HK-2 (cell line): ENCODE measurements at regions not wholly inside any gene's neighbourhood (a gene's known extent, or its start where the extent isn't known, plus 50 kb on each side); places are given as distances from the start of the nearest gene placed in this dataset.
"Not testable (repeated sequence)": the region's sequence is repeated elsewhere in the genome, so short reads cannot be mapped to it uniquely, and the experiment has no call there.

Source experiments
- DNase-seq: peaks from one replicate; pipeline ENCODE4 v3.0.0-alpha.2; 2018; ENCODE audit not compliant: unreplicated experiment

DNA sequence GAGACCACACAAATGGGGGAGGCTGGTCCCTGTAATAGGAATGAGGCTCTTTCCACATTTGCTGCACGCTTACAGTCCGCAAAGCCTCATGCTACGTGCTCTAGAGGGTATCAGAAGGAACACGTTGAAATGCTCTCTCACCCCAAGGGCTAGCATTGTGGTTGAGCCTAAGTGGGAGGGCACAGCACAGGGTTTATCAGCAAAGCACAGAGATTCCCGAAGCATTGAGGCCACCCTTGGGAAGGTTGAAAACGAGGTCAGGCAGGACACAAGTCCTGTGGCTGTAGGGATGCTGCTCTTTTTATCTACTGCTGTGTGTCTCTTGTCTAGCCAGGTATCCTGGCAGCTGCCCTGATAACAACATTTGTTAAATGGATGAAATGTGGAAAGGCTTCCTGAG lies 378.3 kb downstream of the EN1 start:
- DNase-seq = no peak

DNA sequence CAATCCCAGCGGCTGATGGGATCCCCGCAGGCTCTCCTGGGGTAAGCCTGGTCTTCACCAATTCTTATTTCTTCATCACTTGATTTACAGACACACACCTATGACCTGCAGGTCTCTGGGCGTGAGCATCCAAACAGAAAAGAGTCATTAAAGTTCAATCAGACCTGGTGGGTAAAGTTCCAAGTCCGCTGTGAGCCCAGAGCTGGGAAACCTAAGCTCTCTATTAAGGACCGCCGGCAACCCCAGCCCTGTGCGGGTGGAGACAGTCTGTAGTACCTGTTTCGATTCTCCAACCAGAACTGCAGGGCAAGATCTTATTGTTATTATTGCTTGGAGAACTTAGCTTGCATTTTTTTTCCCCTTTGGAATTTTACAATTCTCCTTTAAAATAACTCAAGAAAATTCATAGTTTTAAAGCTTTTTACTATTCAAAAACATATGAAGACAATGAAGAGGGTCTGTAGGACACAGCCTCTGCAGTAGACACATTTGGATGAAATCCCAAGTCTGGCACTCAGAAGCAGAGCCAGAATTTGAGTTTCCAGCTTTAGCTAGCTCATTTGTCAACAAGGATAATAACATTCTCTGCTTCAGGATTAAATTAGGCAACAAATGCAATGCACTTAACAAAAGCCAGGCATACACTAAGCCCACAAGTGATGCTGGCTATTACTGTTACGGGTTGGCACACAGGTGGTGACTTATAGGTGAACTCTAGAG lies 376.4 kb downstream of the INSIG2 start:
- no peak for DNase-seq

DNA sequence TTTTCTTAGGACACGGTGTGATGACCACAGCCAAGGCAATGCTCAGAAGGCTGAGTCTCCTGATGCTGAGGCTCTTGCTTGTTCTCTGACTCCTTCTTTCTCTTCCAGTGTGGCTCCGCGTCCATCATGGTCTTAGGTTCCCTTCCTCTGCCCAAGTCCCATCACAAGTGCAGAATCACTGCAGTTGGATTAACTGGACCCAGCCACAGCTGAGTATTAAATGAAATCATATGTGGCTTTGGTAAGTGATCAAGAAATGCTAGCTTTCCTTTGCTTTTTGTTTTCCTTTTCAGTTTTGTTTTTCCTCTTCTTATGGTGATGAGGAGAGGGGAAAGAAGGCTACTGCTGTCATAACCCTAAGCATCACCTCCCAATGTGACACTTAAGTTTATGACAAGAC lies 375.8 kb downstream of the INSIG2 start:
- DNase-seq = no peak

DNA sequence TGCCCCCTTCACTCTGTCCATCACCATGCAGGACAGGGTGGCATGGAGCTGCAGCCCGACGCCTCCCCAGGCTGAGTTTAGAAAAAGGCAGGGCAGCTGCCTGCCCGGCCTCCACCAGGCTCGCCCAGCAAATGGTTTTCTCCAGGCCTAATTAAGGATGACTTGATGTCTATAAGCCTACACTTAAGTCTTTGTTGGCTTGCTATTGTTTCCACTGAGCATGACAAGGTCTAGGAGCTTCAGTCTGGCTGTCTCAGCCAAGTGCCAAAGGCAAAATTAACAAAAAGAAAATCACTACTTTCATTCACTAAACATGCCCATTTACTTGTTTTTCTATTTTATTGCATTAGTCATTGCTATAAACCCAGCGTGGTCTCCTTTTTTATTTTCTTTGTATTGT lies 372.2 kb downstream of the INSIG2 start:
- DNase-seq = no peak

GRCh38 chr2:118459426-118459825 lies 371.2 kb downstream of the INSIG2 start:
- no peak for DNase-seq

- no peak for DNase-seq
These were observed 369.7 kb downstream of the INSIG2 start for GRCh38 chr2:118457951-118458350.

- DNase-seq = no peak
These were observed 361.1 kb downstream of the INSIG2 start for GRCh38 chr2:118449401-118449800.

DNA sequence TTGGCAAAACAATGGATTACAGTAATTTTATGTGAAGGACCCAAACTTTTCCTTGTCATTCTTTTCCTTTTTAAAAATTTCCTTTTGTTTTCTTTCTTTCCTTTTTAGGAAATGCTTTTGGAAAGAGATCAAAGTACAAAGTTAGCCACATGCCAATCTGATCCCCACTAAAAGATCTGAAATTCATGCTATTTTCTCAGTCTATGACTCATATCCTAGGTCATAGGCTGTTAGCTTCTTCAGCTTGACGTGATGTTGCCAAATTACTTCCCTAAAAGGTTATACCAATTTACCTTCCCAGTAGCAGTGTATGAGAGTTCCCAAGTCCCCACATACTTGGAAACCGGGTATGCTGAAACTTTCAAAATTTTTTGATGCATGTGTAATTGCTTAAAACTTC lies 355.3 kb downstream of the INSIG2 start:
- no peak for DNase-seq

DNA sequence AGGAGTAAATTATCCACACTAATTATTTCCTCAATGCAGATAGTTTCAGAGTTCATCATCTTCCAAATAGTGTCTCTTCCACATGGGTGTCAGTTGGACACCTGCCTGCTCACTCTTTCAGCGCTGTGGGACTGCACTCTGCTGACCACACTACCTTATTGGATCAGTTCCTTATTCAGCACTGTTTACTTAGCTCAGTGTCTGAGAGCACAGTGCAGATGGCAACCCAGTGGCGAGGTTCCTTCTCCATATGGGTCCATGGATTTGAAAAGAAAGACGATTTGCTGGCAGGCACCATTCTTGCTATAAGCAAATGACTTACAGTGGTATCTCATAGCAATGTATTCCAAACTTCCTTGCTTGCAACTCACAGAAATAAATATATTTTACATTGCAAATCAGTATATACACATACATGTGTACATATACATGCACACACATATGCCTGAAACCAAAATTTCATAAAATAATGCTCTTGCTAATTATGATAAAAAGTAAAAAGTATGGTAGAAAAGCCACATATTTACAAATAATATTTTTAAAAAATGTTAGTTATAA lies 354.8 kb downstream of the INSIG2 start:
- no peak for DNase-seq

- no peak for DNase-seq
These were observed 353.8 kb downstream of the INSIG2 start for GRCh38 chr2:118442046-118442445.

- no peak for DNase-seq
These were observed 352.3 kb downstream of the INSIG2 start for GRCh38 chr2:118440404-118441098.

DNA sequence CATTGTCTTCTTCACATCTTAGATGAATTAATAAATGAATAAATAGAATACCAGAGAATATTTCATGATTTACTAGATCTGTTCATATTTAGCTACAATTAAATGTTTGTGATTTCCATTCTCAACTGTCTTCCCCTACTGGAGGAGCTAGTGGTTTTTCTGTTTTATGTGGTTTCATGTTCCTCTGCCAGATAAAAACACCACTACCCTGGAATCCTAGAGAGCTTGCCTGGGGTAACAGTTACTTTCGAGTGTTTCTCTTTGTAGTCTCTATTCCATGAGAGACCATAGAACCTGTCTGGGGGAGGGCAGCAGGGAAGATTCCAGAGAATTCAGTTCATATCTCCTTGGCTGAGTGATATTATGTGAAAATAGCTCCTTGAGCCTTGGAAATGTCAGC lies 349.2 kb downstream of the INSIG2 start:
- DNase-seq = no peak

GRCh38 chr2:118431997-118432396 lies 343.7 kb downstream of the INSIG2 start:
- DNase-seq = no peak

GRCh38 chr2:118431586-118431985 lies 343.3 kb downstream of the INSIG2 start:
- DNase-seq = no peak

DNA sequence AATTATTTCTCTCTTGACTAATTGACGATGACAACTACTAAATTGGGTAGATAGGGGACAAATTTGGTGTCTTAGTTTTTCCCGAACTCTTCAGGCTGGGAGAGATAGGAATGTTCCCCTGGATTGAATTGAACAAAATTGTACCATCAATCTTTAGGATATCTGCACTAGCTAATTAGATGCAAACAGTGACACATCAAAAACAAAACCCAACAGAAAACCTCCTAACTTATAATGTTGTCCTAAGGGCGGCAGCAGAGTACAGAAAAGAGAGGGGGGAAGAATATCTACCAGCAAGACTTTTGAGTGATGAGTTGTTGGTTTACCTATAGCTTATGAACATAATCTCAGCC lies 342.9 kb downstream of the INSIG2 start:
- DNase-seq = no peak

DNA sequence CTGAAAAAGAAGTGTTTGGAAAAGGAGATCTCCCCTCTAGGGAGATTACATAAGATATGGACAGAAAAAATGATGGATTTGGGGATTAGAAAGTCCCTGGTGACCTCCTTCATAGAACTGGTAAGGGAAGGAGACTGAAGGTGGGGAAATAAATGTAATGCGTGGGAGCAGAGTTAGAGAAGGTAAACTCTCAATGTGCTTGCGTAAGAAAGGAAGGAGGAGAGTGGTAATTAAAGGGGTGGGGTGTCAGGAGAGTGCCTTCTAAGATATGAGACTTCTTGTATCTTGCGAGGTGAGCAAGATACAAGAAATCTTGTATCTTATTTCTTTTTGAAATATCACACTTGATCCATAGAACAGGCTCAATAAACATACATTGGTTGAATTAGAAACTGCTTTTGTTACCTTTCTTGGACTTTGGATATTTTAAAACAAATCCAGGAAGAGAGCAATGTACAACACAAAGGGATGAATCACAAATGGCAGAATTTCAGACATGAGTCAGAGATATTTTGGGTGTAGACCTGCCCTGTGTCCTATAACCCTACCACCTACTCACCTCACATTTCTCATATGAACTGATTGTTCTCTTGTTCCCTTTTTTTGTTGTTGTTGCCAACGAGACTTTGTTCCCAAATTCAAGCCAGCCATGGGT lies 342.4 kb downstream of the INSIG2 start:
- DNase-seq = no peak

- DNase-seq = no peak
These were observed 336.9 kb downstream of the INSIG2 start for GRCh38 chr2:118425191-118425590.

DNA sequence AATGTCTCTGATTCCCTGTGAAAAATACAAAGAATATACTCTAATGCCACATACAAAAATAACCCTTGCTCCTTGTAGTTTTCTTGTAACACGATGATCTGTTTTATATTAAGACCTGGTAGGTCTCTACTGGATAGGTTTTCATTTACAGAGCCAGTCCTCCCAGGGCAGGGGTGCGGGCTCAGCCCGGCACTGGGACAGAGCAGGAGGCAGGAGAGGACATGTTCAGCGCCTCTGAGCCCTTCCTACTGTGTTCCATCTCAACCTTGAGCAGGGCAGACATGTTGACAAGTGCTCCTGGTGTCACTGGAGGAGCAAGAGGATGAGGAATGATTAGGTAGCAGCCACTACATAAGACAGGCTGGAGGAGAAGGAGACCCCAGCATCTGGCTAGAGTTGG lies 335.5 kb downstream of the INSIG2 start:
- DNase-seq = no peak

GRCh38 chr2:118421648-118422047 lies 333.4 kb downstream of the INSIG2 start:
- no peak for DNase-seq

DNA sequence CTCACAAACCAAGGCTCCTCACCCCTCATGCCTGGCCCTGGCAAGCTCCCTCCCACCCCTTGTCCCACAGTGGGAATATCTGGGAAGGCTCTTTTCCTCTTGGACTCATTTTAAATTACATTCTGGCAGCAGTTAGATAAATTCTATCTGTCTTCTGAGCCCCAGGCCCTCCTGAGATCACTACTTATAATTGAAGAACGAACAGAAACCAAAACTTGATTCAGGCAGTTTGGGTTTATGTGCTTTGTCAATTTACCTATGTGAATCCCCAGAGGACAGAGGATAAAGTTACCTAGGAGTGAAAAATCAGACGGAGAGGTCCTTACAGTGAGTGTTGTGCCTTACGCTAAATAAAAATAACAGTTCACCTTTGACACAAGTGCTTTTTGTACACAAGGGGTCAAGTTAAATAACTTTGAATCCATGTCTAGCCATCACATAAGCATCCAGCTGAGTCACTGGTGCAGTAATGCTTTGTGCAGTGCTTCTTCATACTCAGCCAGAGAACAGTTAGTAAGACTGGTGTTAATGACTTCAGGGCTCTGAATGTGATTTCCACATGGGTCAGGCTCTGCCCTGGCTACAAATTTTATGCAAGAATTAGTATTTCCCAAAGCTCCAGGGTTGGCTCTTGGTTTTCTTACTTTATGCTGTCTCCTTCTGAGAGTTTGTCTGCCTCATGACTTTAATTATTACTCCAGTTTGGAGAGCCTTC lies 329.3 kb downstream of the INSIG2 start:
- DNase-seq = no peak

DNA sequence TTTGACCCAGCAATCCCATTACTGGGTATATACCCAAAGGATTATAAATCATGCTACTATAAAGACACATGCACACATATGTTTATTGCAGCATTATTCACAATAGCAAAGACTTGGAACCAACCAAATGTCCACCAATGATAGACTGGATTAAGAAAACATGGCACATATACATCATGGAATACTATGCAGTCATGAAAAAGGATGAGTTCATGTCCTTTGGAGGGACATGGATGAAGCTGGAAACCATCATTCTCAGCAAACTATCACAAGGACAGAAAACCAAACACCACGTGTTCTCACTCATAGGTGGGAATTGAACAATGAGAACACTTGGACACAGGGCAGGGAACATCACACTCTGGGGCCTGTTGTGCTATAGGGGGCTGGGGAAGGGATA lies 326.9 kb downstream of the INSIG2 start:
- not testable (repeated sequence) for DNase-seq
